ENCODE measurements at regions not wholly inside any gene's neighbourhood (a gene's known extent, or its start where the extent isn't known, plus 50 kb on each side); places are given as distances from the start of the nearest gene placed in this dataset.
"Not testable (repeated sequence)": the region's sequence is repeated elsewhere in the genome, so short reads cannot be mapped to it uniquely, and the experiment has no call there.

DNA sequence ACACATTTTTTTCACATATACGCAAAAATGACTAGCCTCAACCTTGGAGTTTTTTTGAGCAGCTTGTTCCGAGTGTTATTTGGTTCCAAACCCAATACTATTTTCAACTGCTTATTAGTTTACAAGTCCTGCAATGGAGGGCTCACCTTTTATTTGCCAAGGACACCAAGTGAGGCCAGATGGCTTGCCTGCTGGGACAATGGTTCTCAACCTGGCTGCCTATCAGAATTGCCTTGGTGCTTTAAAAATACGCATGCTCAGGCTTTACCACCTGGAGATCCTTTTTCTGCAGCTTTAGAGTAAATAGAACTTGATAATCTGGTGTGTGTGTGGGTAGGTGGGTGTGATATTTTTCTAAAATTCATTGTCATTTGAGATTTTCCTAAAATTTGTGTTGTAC lies 276.8 kb downstream of the MTERF1 start:
- H4K20me1 ChIP-seq (ENCODE audit: insufficient read depth, low read depth, low read length) = no peaks in the 10 kb centered on the region
- no peaks in the 10 kb centered on the region for H3K79me2 ChIP-seq (ENCODE audit: low read length)
- no peaks in the 10 kb centered on the region for H3K4me1 ChIP-seq (ENCODE audit: low read length)
- no peaks in the 10 kb centered on the region for H3K9me3 ChIP-seq (ENCODE audit: low read length)
- H3K27ac ChIP-seq (ENCODE audit: low read length) = no peak overlapping the region
- H3K4me3 ChIP-seq (ENCODE audit: low read length) = no peak overlapping the region
- no peak for DNase-seq
- H3K9me2 ChIP-seq (replicated peaks; ENCODE audit: insufficient read depth, low read length) = no peaks in the 10 kb centered on the region
- no peak overlapping the region for H3K4me2 ChIP-seq (ENCODE audit: low read depth, low read length, poor library complexity, severe bottlenecking)
- H3K36me3 ChIP-seq (ENCODE audit: insufficient read depth, low read length) = no peaks in the 10 kb centered on the region
- H3K9ac ChIP-seq (ENCODE audit: low read length) = no peak overlapping the region
- no peak overlapping the region for H2AFZ ChIP-seq (ENCODE audit: low read length)
- no peaks in the 10 kb centered on the region for H3K27me3 ChIP-seq (ENCODE audit: low read length)

DNA sequence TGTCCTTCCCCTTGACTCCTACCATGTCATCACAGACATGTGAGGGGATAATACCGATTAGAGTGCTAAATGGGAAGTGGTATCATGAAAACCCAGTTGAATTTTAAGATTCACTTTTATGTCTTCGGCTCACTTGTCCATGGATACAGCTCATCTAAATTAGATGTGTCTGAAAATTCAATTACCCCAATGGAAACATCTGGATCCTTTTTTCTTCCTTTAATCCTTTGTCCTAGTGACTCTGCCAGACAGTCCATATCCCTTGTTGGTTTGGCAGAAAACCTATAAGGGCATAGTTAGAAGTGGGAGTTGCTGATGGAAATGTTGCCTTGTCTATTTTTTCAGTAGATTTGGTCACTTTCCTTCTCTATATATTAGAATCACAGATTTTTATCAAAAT lies 271.9 kb downstream of the MTERF1 start:
- no peak overlapping the region for H3K4me3 ChIP-seq (ENCODE audit: low read length)
- no peaks in the 10 kb centered on the region for H4K20me1 ChIP-seq (ENCODE audit: insufficient read depth, low read depth, low read length)
- no peaks in the 10 kb centered on the region for H3K9me2 ChIP-seq (replicated peaks; ENCODE audit: insufficient read depth, low read length)

DNA sequence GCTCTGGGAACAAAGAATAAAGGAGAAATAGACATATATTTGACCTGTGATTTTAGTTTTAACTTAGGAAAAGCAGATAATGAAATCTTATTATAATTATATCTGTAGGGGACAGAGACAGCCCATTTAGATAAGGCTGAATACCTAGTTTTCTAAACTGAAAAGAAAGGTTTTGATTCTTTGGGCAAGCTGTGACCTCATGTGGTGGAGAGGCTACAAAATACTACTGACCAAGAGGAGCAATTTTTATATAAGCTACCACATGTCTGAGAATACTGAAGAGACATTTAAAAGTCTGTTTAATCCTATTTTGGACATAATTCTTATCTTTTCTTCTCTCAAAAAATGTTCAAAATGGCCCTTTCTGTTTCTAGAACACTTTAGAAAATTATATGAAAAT lies 271.0 kb downstream of the MTERF1 start:
- Histone ChIP-seq H3K4me1 (ENCODE audit: low read length) (no peaks in the 10 kb centered on the region), H3K79me2 (ENCODE audit: low read length) (no peaks in the 10 kb centered on the region), H3K36me3 (ENCODE audit: insufficient read depth, low read length) (no peaks in the 10 kb centered on the region), H2AFZ (ENCODE audit: low read length) (no peak overlapping the region), H3K9me2 (replicated peaks; ENCODE audit: insufficient read depth, low read length) (no peaks in the 10 kb centered on the region), H3K4me2 (ENCODE audit: low read depth, low read length, poor library complexity, severe bottlenecking) (no peak overlapping the region), H3K27me3 (ENCODE audit: low read length) (no peaks in the 10 kb centered on the region), H4K20me1 (ENCODE audit: insufficient read depth, low read depth, low read length) (no peaks in the 10 kb centered on the region), H3K9ac (ENCODE audit: low read length) (no peak overlapping the region), H3K27ac (ENCODE audit: low read length) (no peak overlapping the region), H3K9me3 (ENCODE audit: low read length) (no peaks in the 10 kb centered on the region), H3K4me3 (ENCODE audit: low read length) (no peak overlapping the region)
- DNase-seq = no peak

More for the DNA sequence above, 271.9 kb downstream of the MTERF1 start:
- DNase-seq = no peak
- H3K27ac ChIP-seq (ENCODE audit: low read length) = no peak overlapping the region
- H2AFZ ChIP-seq (ENCODE audit: low read length) = no peak overlapping the region
- no peaks in the 10 kb centered on the region for H3K4me1 ChIP-seq (ENCODE audit: low read length)
- H3K79me2 ChIP-seq (ENCODE audit: low read length) = no peaks in the 10 kb centered on the region
- no peaks in the 10 kb centered on the region for H3K9me3 ChIP-seq (ENCODE audit: low read length)
- H3K4me2 ChIP-seq (ENCODE audit: low read depth, low read length, poor library complexity, severe bottlenecking) = no peak overlapping the region
- H3K27me3 ChIP-seq (ENCODE audit: low read length) = no peaks in the 10 kb centered on the region
- H3K36me3 ChIP-seq (ENCODE audit: insufficient read depth, low read length) = no peaks in the 10 kb centered on the region
- no peak overlapping the region for H3K9ac ChIP-seq (ENCODE audit: low read length)

DNA sequence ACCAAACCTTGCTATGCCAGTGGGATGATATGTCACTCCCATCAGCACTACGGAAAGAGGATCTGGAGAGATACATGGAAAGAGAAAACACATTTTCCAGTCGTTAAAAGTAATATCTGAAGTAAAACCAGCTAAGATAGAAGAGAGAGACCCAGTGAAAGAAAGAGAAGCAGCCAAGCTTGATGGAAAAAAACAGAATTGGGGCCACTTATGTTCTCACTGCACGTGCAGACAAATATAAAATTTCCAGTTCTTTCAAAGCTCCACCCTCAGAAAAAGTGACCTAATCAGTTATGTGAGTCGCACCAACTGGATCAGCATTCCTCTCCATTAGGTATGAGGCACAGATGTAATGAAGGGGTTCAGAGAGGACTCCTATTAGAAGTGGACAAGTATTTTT lies 266.1 kb downstream of the MTERF1 start:
- Histone ChIP-seq H3K4me1 (ENCODE audit: low read length) (no peaks in the 10 kb centered on the region), H3K9me3 (ENCODE audit: low read length) (no peaks in the 10 kb centered on the region), H4K20me1 (ENCODE audit: insufficient read depth, low read depth, low read length) (no peaks in the 10 kb centered on the region), H3K79me2 (ENCODE audit: low read length) (no peaks in the 10 kb centered on the region), H3K27me3 (ENCODE audit: low read length) (0 out of 2 replicates have a peak, but pooled peaks cover 3% of the 10 kb centered on the region), H3K36me3 (ENCODE audit: insufficient read depth, low read length) (no peaks in the 10 kb centered on the region), H3K27ac (ENCODE audit: low read length) (no peak overlapping the region), H3K9ac (ENCODE audit: low read length) (no peak overlapping the region), H3K9me2 (replicated peaks; ENCODE audit: insufficient read depth, low read length) (no peaks in the 10 kb centered on the region), H3K4me2 (ENCODE audit: low read depth, low read length, poor library complexity, severe bottlenecking) (no peak overlapping the region), H2AFZ (ENCODE audit: low read length) (no peak overlapping the region), H3K4me3 (ENCODE audit: low read length) (no peak overlapping the region)
- no peak for DNase-seq

DNA sequence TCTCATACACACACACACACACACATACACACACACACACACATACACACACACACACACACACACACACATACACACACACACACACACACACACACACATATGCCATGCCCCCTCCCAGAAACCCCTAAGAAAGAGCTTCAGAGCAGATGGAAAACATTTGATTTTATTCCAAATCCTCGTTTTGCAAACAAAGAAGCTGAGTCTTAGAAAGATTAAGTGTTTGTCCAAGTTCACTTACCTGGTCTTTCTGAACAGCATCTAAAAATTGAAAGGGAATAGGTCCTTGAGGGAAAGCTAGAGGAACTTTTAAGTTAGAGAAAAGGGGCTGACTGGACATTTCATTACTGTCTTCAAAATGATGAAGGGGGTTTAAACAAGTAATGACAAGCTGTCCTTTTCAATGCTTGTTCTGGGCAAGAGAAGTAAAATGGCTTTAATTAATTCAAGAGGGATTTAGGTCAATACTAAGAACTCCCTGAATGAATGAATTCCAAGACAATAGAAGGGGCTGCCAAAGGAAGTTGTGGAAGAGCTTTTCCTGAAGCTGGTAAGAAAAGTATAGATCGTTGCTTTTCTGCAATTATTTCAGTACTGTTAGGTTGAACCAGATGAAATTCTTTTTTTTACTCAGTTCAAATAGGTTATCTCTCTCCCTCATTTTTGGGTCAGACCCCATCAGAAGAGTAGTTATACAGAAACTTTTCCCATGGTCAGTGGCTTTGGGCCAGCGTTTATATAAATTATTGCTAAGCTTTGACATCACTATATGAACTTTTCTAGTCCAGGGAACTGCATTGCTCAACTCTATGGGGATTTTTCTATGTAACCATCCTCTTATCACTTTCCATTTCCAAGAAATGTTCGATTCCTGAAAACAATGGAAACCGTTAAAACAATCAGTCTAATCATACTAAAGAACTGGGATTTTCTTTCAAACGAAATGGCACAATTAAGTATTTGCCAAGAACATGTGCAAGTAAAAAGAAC lies 261.4 kb downstream of the MTERF1 start:
- Histone ChIP-seq H4K20me1 (ENCODE audit: insufficient read depth, low read depth, low read length) (no peaks in the 10 kb centered on the region), H3K27ac (ENCODE audit: low read length) (no peak overlapping the region), H3K79me2 (ENCODE audit: low read length) (no peaks in the 10 kb centered on the region), H3K9me3 (ENCODE audit: low read length) (no peaks in the 10 kb centered on the region), H3K4me3 (ENCODE audit: low read length) (no peak overlapping the region), H3K9me2 (replicated peaks; ENCODE audit: insufficient read depth, low read length) (no peaks in the 10 kb centered on the region), H3K4me1 (ENCODE audit: low read length) (no peaks in the 10 kb centered on the region), H2AFZ (ENCODE audit: low read length) (no peak overlapping the region), H3K4me2 (ENCODE audit: low read depth, low read length, poor library complexity, severe bottlenecking) (no peak overlapping the region), H3K27me3 (ENCODE audit: low read length) (0 out of 2 replicates have a peak, but pooled peaks cover 3% of the 10 kb centered on the region), H3K9ac (ENCODE audit: low read length) (no peak overlapping the region), H3K36me3 (ENCODE audit: insufficient read depth, low read length) (no peaks in the 10 kb centered on the region)
- DNase-seq = no peak

DNA sequence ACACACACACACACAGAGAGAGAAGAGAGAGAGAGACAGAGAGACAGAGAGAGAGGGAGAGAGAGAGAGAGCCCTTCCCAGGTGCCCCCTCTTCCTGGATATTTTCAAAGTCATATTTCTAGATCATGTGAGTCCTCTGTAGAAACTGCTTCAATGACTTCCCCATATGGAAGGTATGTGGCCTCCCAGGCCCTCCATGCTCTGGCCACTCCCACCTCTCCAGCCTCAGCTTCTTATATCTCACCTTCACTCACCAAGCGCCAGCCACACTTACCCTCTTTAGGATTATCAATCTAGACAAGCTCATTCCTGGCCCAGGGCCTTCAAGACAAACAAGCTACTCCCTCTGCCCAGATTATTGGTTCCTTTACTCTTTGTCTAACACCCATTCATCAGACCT lies 259.7 kb downstream of the MTERF1 start:
- no peaks in the 10 kb centered on the region for H3K36me3 ChIP-seq (ENCODE audit: insufficient read depth, low read length)
- no peak overlapping the region for H3K4me2 ChIP-seq (ENCODE audit: low read depth, low read length, poor library complexity, severe bottlenecking)
- no peaks in the 10 kb centered on the region for H3K79me2 ChIP-seq (ENCODE audit: low read length)
- H3K4me3 ChIP-seq (ENCODE audit: low read length) = no peak overlapping the region
- H3K9me2 ChIP-seq (replicated peaks; ENCODE audit: insufficient read depth, low read length) = no peaks in the 10 kb centered on the region
- no peak overlapping the region for H2AFZ ChIP-seq (ENCODE audit: low read length)
- no peak overlapping the region for H3K9ac ChIP-seq (ENCODE audit: low read length)
- 0 out of 2 replicates have a peak, but pooled peaks cover 3% of the 10 kb centered on the region for H3K27me3 ChIP-seq (ENCODE audit: low read length)
- H3K27ac ChIP-seq (ENCODE audit: low read length) = no peak overlapping the region
- H3K4me1 ChIP-seq (ENCODE audit: low read length) = no peaks in the 10 kb centered on the region
- H3K9me3 ChIP-seq (ENCODE audit: low read length) = no peaks in the 10 kb centered on the region
- no peaks in the 10 kb centered on the region for H4K20me1 ChIP-seq (ENCODE audit: insufficient read depth, low read depth, low read length)
- DNase-seq = no peak

DNA sequence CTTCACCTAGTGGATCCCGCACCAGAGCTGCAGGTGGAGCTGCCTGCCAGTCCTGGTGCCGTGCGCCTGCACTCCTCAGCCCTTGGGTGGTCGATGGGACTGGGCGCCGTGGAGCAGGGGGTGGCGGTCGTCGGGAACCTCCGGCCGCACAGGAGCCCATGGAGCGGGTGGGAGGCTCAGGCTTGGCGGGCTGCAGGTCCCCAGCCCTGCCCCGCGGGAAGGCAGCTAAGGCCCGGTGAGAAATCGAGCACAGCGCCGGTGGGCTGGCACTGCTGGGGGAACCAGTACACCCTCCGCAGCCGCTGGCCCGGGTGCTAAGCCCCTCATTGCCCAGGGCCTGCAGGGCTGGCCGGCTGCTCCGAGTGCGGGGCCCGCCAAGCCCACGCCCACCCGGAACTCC lies 253.2 kb downstream of the MTERF1 start:
- not testable (repeated sequence) for H3K27me3 ChIP-seq (ENCODE audit: low read length); H4K20me1 ChIP-seq (ENCODE audit: insufficient read depth, low read depth, low read length); H3K36me3 ChIP-seq (ENCODE audit: insufficient read depth, low read length); H3K27ac ChIP-seq (ENCODE audit: low read length); H3K9ac ChIP-seq (ENCODE audit: low read length); H3K4me2 ChIP-seq (ENCODE audit: low read depth, low read length, poor library complexity, severe bottlenecking); H2AFZ ChIP-seq (ENCODE audit: low read length); DNase-seq; H3K4me3 ChIP-seq (ENCODE audit: low read length); H3K9me3 ChIP-seq (ENCODE audit: low read length); H3K9me2 ChIP-seq (replicated peaks; ENCODE audit: insufficient read depth, low read length); H3K79me2 ChIP-seq (ENCODE audit: low read length); H3K4me1 ChIP-seq (ENCODE audit: low read length)

DNA sequence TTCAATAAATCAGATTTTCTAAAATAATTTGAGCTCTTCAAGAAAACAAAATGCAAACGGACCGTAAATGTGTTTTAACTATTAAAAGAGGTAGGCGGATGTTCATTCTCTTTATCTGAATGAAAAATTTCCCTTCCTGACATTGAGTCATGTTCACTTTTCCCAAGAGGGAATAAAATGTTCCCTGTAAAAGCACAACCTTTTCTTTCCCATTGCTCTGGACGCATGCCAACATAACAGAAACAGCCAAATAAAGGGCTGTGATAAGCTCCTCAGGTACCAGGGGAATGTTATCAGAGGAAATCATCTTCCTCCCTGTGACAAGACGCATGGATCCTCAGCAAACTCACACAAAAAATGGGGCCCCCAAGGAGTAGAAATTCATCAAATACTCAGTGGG lies 251.8 kb downstream of the MTERF1 start:
- Histone ChIP-seq H3K4me3 (ENCODE audit: low read length) (no peak overlapping the region), H4K20me1 (ENCODE audit: insufficient read depth, low read depth, low read length) (no peaks in the 10 kb centered on the region), H3K27ac (ENCODE audit: low read length) (no peak overlapping the region), H3K79me2 (ENCODE audit: low read length) (no peaks in the 10 kb centered on the region), H3K36me3 (ENCODE audit: insufficient read depth, low read length) (no peaks in the 10 kb centered on the region), H3K9me2 (replicated peaks; ENCODE audit: insufficient read depth, low read length) (no peaks in the 10 kb centered on the region), H3K27me3 (ENCODE audit: low read length) (no peaks in the 10 kb centered on the region), H3K9me3 (ENCODE audit: low read length) (no peaks in the 10 kb centered on the region), H3K9ac (ENCODE audit: low read length) (no peak overlapping the region), H3K4me1 (ENCODE audit: low read length) (no peaks in the 10 kb centered on the region), H2AFZ (ENCODE audit: low read length) (no peak overlapping the region), H3K4me2 (ENCODE audit: low read depth, low read length, poor library complexity, severe bottlenecking) (no peak overlapping the region)
- DNase-seq = no peak
